Limb (tissue), 2 donors: ENCODE measurements at regions not wholly inside any gene's neighbourhood (a gene's known extent, or its start where the extent isn't known, plus 50 kb on each side); places are given as distances from the start of the nearest gene placed in this dataset.
"Not testable (repeated sequence)": the region's sequence is repeated elsewhere in the genome, so short reads cannot be mapped to it uniquely, and the experiment has no call there.

Source experiments
- DNase-seq, 2 donors: peaks; one replicate each; pipeline ENCODE4 v3.0.0-alpha.2; 2016; ENCODE audit errors: extremely low spot score in 2 of 2

GRCh38 chr6:137311940-137312339 lies 92.8 kb upstream of the IFNGR1 start:
- no peak for DNase-seq

- peak; percentile 25 to 50 for DNase-seq
These were observed 90.0 kb upstream of the IFNGR1 start for GRCh38 chr6:137309078-137309762.

- DNase-seq = no peak
These were observed 88.1 kb upstream of the IFNGR1 start for GRCh38 chr6:137307163-137307854.

- no peak for DNase-seq
These were observed 86.5 kb upstream of the IFNGR1 start for GRCh38 chr6:137305691-137306090.

- no peak for DNase-seq
These were observed 85.0 kb upstream of the IFNGR1 start for GRCh38 chr6:137304020-137304780.

- no peak for DNase-seq
These were observed 84.3 kb upstream of the IFNGR1 start for GRCh38 chr6:137303441-137303840.

- DNase-seq = no peak
These were observed 80.5 kb upstream of the IFNGR1 start for GRCh38 chr6:137299681-137300080.

GRCh38 chr6:137297887-137298286 lies 78.7 kb upstream of the IFNGR1 start:
- peak in 1 of 2 donors; percentile 35 for DNase-seq

GRCh38 chr6:137292326-137292725 lies 73.1 kb upstream of the IFNGR1 start:
- not testable (repeated sequence) for DNase-seq

GRCh38 chr6:137291441-137291840 lies 72.3 kb upstream of the IFNGR1 start:
- DNase-seq = peak in 1 of 2 donors; percentile 13

GRCh38 chr6:137290601-137291261 lies 71.5 kb upstream of the IFNGR1 start:
- no peak for DNase-seq

- DNase-seq = no peak
These were observed 67.7 kb upstream of the IFNGR1 start for GRCh38 chr6:137286916-137287315.

- no peak for DNase-seq
These were observed 67.2 kb upstream of the IFNGR1 start for GRCh38 chr6:137286368-137286767.

GRCh38 chr6:137284811-137285110 lies 65.6 kb upstream of the IFNGR1 start:
- no peak for DNase-seq

- no peak for DNase-seq
These were observed 65.0 kb upstream of the IFNGR1 start for GRCh38 chr6:137283940-137284810.

GRCh38 chr6:137283080-137283479 lies 63.9 kb upstream of the IFNGR1 start:
- no peak for DNase-seq

GRCh38 chr6:137282254-137282653 lies 63.1 kb upstream of the IFNGR1 start:
- DNase-seq = no peak

- DNase-seq = not testable (repeated sequence)
These were observed 60.1 kb upstream of the IFNGR1 start for GRCh38 chr6:137279279-137279678.

- no peak for DNase-seq
These were observed 58.9 kb upstream of the IFNGR1 start for GRCh38 chr6:137277971-137278637.

GRCh38 chr6:137272403-137272802 lies 53.2 kb upstream of the IFNGR1 start:
- DNase-seq = no peak
